ENCODE measurements at regions not wholly inside any gene's neighbourhood (a gene's known extent, or its start where the extent isn't known, plus 50 kb on each side); places are given as distances from the start of the nearest gene placed in this dataset.
A peak's percentile ranks its signal among the peaks of the same experiment; 100 is the strongest.

DNA sequence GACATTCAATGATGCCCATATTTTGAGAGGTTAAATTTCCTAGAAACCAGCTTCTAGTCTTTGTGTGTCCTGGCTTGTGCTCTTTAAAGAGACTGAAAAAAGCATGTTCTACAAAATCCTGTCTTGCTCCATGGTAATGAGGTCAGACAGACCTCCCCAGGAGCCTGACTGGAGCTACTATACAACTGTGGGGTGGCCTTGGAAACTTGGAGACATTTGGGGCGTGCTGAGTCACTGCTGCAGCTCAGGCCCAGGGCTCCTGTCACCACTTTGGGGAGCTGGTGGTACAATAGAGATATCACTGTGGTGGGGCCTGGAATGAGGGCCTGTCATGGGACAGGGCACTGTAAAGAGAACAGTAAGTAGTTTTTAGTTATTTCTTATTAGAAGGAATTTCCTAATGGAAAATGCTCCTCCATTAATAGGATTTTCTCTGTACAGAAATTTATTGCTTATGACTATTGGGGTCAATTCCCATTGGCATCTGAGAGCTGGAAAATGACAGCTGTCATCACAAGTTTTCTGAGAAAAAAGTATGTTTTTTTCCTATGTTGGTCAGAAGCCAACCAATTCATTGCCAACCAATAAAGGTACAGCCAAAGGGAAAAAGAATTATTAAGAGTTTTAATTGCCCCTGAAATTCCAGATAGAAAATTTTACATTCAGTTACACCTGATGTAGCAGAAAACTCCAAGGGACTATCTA lies 207.4 kb upstream of the JADE1 start:
- H2AFZ ChIP-seq = peak overlapping the region; percentile 31; the same call in 1 of the 2 replicates
- DNase-seq = peak; percentile 63
- 83 to 100% methylated on average over 1 of the region's 1 CpG for WGBS, 2 experiments (ENCODE audit: low coverage in 1 of 2, low lambda C conversion rate in 2 of 2, missing lambda C conversion rate in 2 of 2)

DNA sequence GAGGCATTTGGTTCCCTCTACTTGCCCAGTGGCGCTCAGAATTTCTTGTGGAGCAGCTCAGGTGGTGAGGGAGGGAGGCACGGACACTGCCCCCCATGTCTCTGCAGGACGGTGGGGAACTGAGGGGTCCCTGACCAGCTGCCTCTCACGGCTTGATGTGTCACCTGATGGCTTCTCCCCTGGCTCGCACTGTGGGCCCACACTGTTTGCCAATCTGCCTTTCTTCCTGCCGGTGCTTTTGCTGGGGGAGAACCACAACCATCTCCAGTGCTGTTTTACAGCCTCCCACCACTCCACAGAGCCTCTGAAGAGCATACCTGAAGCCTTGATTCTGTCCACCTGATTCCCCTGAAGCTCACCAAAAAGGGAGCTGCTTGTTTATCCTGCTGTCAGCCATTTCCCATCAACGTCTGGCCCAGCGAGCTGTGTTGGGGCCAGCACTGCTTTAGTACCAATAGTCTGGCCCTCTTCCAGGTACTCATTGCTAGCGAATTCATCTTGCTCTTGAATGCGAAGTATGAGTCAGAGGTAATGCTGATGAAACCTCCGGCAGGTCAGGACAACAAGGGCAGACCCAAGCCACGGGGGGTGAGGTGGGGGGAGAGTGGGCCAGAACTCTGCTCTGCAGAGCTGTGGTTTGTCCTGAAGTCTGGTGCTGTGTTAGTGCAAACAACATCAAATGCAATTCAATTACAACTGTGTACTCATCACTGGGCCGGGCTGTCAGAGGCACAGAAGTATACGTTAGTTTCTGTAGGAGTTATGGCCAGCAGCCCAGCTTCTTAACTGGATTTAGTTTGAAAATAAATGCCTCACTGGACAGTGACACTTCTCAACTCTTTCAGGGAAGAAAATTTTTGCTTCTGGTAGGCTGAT lies 208.3 kb upstream of the JADE1 start:
- peaks cover 32% of the 10 kb centered on the region for H3K4me1 ChIP-seq (ENCODE audit: insufficient read depth)
- H3K9me3 ChIP-seq (ENCODE audit: low read depth) = no peaks in the 10 kb centered on the region
- no peaks in the 10 kb centered on the region for H3K36me3 ChIP-seq (ENCODE audit: low read depth)
- DNase-seq = peak; percentile 92
- peak overlapping the region; percentile 31 for H2AFZ ChIP-seq
- H3K4me2 ChIP-seq (ENCODE audit: unreplicated experiment) = peak overlapping the region; percentile 25
- no peak overlapping the region for H3K4me3 ChIP-seq
- no peaks in the 10 kb centered on the region for H3K79me2 ChIP-seq (ENCODE audit: insufficient read depth)
- H3K9ac ChIP-seq = peak overlapping the region; percentile 34
- TF ChIP-seq EZH2 (IDR thresholded peaks at IDR 0.05; ENCODE audit: insufficient read depth, poor library complexity, severe bottlenecking) (no peak), EZH2phosphoT487 (IDR thresholded peaks at IDR 0.05; ENCODE audit: insufficient read depth, low read depth) (no peak)
- no peaks in the 10 kb centered on the region for H4K20me1 ChIP-seq (ENCODE audit: insufficient read depth)
- no peaks in the 10 kb centered on the region for H3K9me2 ChIP-seq (ENCODE audit: insufficient read depth)
- no peaks in the 10 kb centered on the region for H3K27me3 ChIP-seq (replicated peaks; ENCODE audit: insufficient read depth)
- H3F3A ChIP-seq (ENCODE audit: insufficient read depth) = peaks cover 22% of the 10 kb centered on the region; the same call in 1 of the 2 replicates
- peak overlapping the region; percentile 60 for H3K27ac ChIP-seq
- in situ Hi-C loops (cut with MboI) = no loop called here
- WGBS, 2 experiments (ENCODE audit: low coverage in 1 of 2, low lambda C conversion rate in 2 of 2, missing lambda C conversion rate in 2 of 2) = 40 to 54% methylated on average over 13 to 14 of the region's 14 CpGs

More for the DNA sequence above, 207.4 kb upstream of the JADE1 start:
- Histone ChIP-seq H3F3A (ENCODE audit: insufficient read depth) (peaks cover 22% of the 10 kb centered on the region; the same call in 1 of the 2 replicates), H3K4me1 (ENCODE audit: insufficient read depth) (peaks cover 36% of the 10 kb centered on the region), H3K4me2 (ENCODE audit: unreplicated experiment) (peak overlapping the region; percentile 25), H3K9ac (peak overlapping the region; percentile 34), H3K9me3 (ENCODE audit: low read depth) (no peaks in the 10 kb centered on the region), H4K20me1 (ENCODE audit: insufficient read depth) (no peaks in the 10 kb centered on the region), H3K36me3 (ENCODE audit: low read depth) (no peaks in the 10 kb centered on the region), H3K27me3 (replicated peaks; ENCODE audit: insufficient read depth) (no peaks in the 10 kb centered on the region), H3K9me2 (ENCODE audit: insufficient read depth) (no peaks in the 10 kb centered on the region), H3K27ac (peak overlapping the region; percentile 60), H3K4me3 (no peak overlapping the region), H3K79me2 (ENCODE audit: insufficient read depth) (no peaks in the 10 kb centered on the region)
- no peak for TF ChIP-seq EZH2 (IDR thresholded peaks at IDR 0.05; ENCODE audit: insufficient read depth, poor library complexity, severe bottlenecking)
- TF ChIP-seq EZH2phosphoT487 (IDR thresholded peaks at IDR 0.05; ENCODE audit: insufficient read depth, low read depth) = no peak
- in situ Hi-C loops (cut with MboI) = no loop called here

DNA sequence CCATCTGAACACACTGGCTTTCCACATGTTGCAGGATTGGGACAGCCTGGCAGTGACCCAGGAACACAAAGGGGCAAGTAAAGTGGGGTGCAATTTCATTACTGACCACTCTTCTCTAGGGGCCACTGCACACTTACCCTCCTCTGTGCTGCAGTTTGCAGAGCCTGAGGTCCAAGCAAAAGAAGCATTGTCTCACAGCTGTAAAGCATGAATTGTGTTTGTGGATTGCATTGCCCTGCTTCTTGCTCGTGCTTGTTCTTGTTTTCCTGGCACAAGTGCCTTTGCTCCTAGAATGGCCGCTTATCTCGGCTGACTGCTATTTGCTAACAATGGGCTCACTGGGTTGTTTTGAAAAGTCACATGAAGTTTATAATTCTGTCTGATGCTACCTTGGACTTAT lies 209.1 kb upstream of the JADE1 start:
- Histone ChIP-seq H3K9ac (no peak overlapping the region), H3K36me3 (ENCODE audit: low read depth) (no peaks in the 10 kb centered on the region), H3K9me2 (ENCODE audit: insufficient read depth) (no peaks in the 10 kb centered on the region), H2AFZ (no peak overlapping the region), H4K20me1 (ENCODE audit: insufficient read depth) (no peaks in the 10 kb centered on the region), H3K9me3 (ENCODE audit: low read depth) (no peaks in the 10 kb centered on the region), H3K4me3 (no peak overlapping the region), H3K4me1 (ENCODE audit: insufficient read depth) (peaks cover 24% of the 10 kb centered on the region), H3K27me3 (replicated peaks; ENCODE audit: insufficient read depth) (no peaks in the 10 kb centered on the region), H3F3A (ENCODE audit: insufficient read depth) (peaks cover 17% of the 10 kb centered on the region; the same call in 1 of the 2 replicates), H3K4me2 (ENCODE audit: unreplicated experiment) (no peak overlapping the region), H3K79me2 (ENCODE audit: insufficient read depth) (no peaks in the 10 kb centered on the region), H3K27ac (no peak overlapping the region)
- in situ Hi-C loops (cut with MboI) = no loop called here
- TF ChIP-seq EZH2 (IDR thresholded peaks at IDR 0.05; ENCODE audit: insufficient read depth, poor library complexity, severe bottlenecking) = no peak
- no peak for TF ChIP-seq EZH2phosphoT487 (IDR thresholded peaks at IDR 0.05; ENCODE audit: insufficient read depth, low read depth)
- WGBS, 2 experiments (ENCODE audit: low coverage in 1 of 2, low lambda C conversion rate in 2 of 2, missing lambda C conversion rate in 2 of 2) = 91 to 92% methylated on average over 3 of the region's 3 CpGs
- DNase-seq = no peak

DNA sequence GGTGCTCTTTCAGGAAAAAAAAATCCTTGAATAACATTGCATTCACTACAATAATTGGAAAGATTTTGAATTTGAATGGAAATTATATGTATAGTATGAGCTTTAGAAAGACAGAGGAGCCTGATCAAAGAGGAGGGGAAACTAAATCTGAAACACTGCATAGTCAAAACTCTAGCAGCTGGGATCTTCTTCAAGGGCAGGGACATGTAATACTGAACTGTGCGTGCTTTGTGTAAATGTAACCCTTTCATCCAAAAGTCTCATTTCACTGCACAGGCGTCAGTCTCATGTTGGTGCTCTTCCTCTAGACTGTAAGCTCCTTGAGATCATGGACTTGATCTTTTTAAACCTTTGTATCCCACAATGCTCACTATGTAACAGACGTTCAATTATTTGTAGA lies 212.0 kb upstream of the JADE1 start:
- Histone ChIP-seq H3K27me3 (replicated peaks; ENCODE audit: insufficient read depth) (no peaks in the 10 kb centered on the region), H3K4me1 (ENCODE audit: insufficient read depth) (peaks cover 16% of the 10 kb centered on the region), H3K9ac (no peak overlapping the region), H3K4me3 (no peak overlapping the region), H4K20me1 (ENCODE audit: insufficient read depth) (no peaks in the 10 kb centered on the region), H3K79me2 (ENCODE audit: insufficient read depth) (no peaks in the 10 kb centered on the region), H3K27ac (no peak overlapping the region), H3F3A (ENCODE audit: insufficient read depth) (peaks cover 15% of the 10 kb centered on the region; the same call in 1 of the 2 replicates), H3K9me2 (ENCODE audit: insufficient read depth) (no peaks in the 10 kb centered on the region), H3K4me2 (ENCODE audit: unreplicated experiment) (no peak overlapping the region), H3K36me3 (ENCODE audit: low read depth) (no peaks in the 10 kb centered on the region), H3K9me3 (ENCODE audit: low read depth) (no peaks in the 10 kb centered on the region), H2AFZ (no peak overlapping the region)
- TF ChIP-seq EZH2phosphoT487 (IDR thresholded peaks at IDR 0.05; ENCODE audit: insufficient read depth, low read depth) (no peak), EZH2 (IDR thresholded peaks at IDR 0.05; ENCODE audit: insufficient read depth, poor library complexity, severe bottlenecking) (no peak)
- WGBS, 2 experiments (ENCODE audit: low coverage in 1 of 2, low lambda C conversion rate in 2 of 2, missing lambda C conversion rate in 2 of 2) = 89 to 91% methylated on average over 3 of the region's 3 CpGs
- no peak for DNase-seq
- in situ Hi-C loops (cut with MboI) = no loop called here

All from GM23248 (cell line).